Type B pancreatic cell (in vitro differentiated cells): ENCODE measurements at regions not wholly inside any gene's neighbourhood (a gene's known extent, or its start where the extent isn't known, plus 50 kb on each side); places are given as distances from the start of the nearest gene placed in this dataset.

Experiments used
- DNase-seq: peaks from one replicate; pipeline ENCODE4 v3.0.0; 2021; ENCODE audit warnings: mixed read lengths; ENCODE audit not compliant: unreplicated experiment; ENCODE audit errors: extremely low spot score
- H3K27ac Mint-ChIP-seq: 2 replicates; pipeline ENCODE4 v1.8.0; 2021; ENCODE audit warnings: mild to moderate bottlenecking, mixed read lengths
- H3K27me3 Mint-ChIP-seq: 2 replicates; pipeline ENCODE4 v1.8.0; 2021; ENCODE audit warnings: mixed read lengths
- H3K36me3 Mint-ChIP-seq: 2 replicates; pipeline ENCODE4 v1.8.0; 2021; ENCODE audit warnings: mixed read lengths
- H3K4me1 Mint-ChIP-seq: one replicate; pipeline ENCODE4 v1.8.0; 2021; ENCODE audit warnings: mixed read lengths; ENCODE audit not compliant: unreplicated experiment
- H3K4me3 Mint-ChIP-seq: 2 replicates; pipeline ENCODE4 v1.8.0; 2021; ENCODE audit warnings: mild to moderate bottlenecking, mixed read lengths
- H3K9me3 Mint-ChIP-seq: 2 replicates; pipeline ENCODE4 v1.8.0; 2021; ENCODE audit warnings: mixed read lengths
- TF ChIP-seq, protein P1 (sequence below): fragments of 200-600 bp; sonication (generic); conservative IDR thresholded peaks from 2 replicates; pipeline ENCODE4 v1.5.0; 2021; ENCODE audit warnings: antibody characterized with exemption, mild to moderate bottlenecking

- Mint-ChIP-seq H3K9me3 (no peaks in the 10 kb centered on the region), H3K4me1 (peaks cover 11% of the 10 kb centered on the region), H3K36me3 (no peaks in the 10 kb centered on the region), H3K27ac (no peak overlapping the region), H3K27me3 (peaks cover 7% of the 10 kb centered on the region), H3K4me3 (no peak overlapping the region)
- DNase-seq = no peak
- TF ChIP-seq, protein P1, sequence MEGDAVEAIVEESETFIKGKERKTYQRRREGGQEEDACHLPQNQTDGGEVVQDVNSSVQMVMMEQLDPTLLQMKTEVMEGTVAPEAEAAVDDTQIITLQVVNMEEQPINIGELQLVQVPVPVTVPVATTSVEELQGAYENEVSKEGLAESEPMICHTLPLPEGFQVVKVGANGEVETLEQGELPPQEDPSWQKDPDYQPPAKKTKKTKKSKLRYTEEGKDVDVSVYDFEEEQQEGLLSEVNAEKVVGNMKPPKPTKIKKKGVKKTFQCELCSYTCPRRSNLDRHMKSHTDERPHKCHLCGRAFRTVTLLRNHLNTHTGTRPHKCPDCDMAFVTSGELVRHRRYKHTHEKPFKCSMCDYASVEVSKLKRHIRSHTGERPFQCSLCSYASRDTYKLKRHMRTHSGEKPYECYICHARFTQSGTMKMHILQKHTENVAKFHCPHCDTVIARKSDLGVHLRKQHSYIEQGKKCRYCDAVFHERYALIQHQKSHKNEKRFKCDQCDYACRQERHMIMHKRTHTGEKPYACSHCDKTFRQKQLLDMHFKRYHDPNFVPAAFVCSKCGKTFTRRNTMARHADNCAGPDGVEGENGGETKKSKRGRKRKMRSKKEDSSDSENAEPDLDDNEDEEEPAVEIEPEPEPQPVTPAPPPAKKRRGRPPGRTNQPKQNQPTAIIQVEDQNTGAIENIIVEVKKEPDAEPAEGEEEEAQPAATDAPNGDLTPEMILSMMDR = no peak
Measured at GRCh38 chr22:49468487-49469198, 359.0 kb downstream of the BRD1 start.

DNA sequence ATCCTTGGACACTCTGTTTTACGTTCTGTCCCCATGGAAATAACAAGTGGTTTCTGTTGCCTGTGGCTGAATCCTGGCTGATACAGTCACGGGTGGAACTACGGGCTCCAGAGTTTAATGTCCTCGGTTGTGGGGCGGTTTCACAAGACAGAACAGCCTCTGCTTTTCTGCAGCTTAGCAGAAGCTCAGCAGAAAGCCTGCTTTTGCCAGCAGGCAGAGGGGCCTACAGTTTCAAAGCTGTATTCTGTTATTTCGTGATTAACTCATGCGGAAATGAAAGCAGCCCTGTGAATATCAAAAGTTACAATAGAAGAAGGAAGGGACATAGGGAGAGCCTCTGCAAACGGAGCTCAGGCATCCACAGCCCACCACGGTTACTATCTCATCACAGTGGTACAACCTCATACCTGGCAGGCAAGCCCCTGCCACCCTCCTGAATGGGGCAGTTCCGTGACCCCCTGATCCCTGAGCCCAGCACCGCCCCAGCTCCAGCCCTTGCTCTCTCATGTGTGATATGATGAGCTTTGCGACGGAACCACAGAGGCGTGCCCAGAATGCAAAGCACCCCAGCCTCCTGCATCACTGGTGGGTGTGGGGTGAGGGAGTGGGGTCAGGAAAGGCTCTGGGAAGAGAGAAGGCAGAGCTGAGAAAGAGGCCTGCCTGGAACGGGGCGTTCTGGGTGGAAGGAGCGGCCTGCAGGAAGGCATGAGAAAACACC, 360.6 kb downstream of the BRD1 start:
- Mint-ChIP-seq H3K4me3 (no peak overlapping the region), H3K4me1 (peaks cover 12% of the 10 kb centered on the region), H3K27ac (no peak overlapping the region), H3K36me3 (no peaks in the 10 kb centered on the region), H3K27me3 (peaks cover 7% of the 10 kb centered on the region), H3K9me3 (no peaks in the 10 kb centered on the region)
- no peak for DNase-seq
- TF ChIP-seq, protein P1 = no peak

DNA sequence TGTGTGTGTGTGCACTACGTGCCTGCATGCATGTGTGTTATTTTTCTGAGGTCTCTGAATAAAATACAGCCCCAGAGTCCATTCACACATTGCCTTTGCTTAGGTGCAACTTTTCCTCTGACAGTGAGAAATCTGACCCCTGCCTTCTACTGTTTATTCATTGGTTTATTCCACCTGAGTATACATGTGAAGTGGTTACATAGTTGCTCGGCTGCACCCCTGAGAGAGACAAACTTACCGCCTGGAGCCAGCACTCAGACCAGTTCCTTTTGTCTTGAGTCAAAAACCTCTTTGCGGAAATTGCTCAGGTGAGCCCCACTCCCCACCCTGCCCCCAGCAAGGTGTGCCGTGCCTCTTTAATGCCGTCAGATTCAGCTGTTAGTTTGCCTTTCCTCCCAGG, 363.6 kb downstream of the BRD1 start:
- TF ChIP-seq, protein P1 = no peak
- Mint-ChIP-seq H3K27me3 (peaks cover 14% of the 10 kb centered on the region), H3K9me3 (no peaks in the 10 kb centered on the region), H3K4me3 (no peak overlapping the region), H3K4me1 (peaks cover 18% of the 10 kb centered on the region), H3K27ac (peak overlapping the region; percentile 53), H3K36me3 (no peaks in the 10 kb centered on the region)
- DNase-seq = no peak

DNA sequence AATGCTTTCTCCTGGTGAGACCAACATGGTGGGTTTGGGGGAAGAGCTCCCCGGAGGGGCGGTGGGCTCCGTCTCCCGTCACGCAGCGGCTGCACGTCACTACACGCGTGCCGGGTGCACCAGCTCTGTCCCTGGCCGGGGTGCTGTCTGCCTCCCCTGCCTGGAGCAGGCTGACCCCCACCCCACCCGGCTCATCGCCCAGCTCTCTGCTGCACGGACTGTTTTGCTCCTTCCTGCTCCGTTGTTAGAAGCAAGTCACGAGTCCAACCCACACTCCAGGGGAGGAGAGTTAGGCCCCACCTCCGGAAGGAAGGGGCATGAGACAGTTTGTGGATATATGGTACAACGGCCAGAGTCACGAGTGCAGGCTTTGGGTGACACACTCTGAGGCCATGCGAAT, 364.9 kb downstream of the BRD1 start:
- TF ChIP-seq, protein P1 = no peak
- Mint-ChIP-seq H3K27me3 (peaks cover 14% of the 10 kb centered on the region), H3K36me3 (no peaks in the 10 kb centered on the region), H3K27ac (no peak overlapping the region), H3K4me1 (peaks cover 15% of the 10 kb centered on the region), H3K4me3 (no peak overlapping the region), H3K9me3 (no peaks in the 10 kb centered on the region)
- no peak for DNase-seq

DNA sequence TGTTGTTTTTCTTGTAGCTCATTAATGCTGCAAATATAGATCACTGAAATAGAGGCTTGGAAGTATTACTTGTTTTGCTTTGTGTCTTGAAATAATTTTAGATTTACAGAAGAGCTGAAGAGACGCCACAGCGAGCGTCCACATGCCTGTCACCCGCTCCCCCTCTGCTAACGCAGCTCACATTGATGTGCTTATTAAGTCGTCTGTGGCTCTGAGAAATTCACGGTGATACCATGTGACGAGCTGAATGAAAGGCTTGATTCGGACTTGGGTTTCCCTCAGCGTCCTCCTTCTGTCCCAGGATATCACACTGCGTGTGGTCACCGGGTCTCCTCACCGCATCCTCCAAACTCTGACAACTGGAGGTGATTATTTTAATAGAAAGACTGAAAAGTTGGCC, 365.4 kb downstream of the BRD1 start:
- no peaks in the 10 kb centered on the region for H3K36me3 Mint-ChIP-seq
- TF ChIP-seq, protein P1 = no peak
- no peaks in the 10 kb centered on the region for H3K9me3 Mint-ChIP-seq
- H3K4me1 Mint-ChIP-seq = peaks cover 15% of the 10 kb centered on the region
- DNase-seq = no peak
- no peak overlapping the region for H3K27ac Mint-ChIP-seq
- peaks cover 15% of the 10 kb centered on the region for H3K27me3 Mint-ChIP-seq
- no peak overlapping the region for H3K4me3 Mint-ChIP-seq
